ENCODE measurements at regions not wholly inside any gene's neighbourhood (a gene's known extent, or its start where the extent isn't known, plus 50 kb on each side); places are given as distances from the start of the nearest gene placed in this dataset.

DNA sequence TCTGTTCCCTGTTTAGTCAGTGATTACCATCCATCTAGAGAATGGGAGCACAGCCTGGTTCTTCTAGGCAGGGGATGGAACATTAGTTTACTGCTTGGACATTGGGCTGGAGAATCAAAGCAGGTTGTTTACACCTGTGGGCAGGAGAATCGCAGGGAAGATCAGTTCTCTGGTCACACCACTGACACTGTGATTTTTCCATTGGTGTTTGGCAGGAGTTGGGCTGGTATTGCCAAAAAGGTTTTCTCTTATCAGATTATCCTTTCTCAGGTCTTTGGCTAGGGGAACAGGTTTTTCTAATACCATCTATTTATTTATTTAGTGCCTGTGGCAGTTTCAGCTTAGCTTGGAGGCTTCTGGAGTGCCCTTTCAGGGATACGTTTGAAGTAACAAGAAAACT is 219.3 kb upstream of the GRIN3A start:
- WGBS: 47% methylated on average over 2 of the region's 2 CpGs
- no peak overlapping the region for H3K4me3 ChIP-seq
- no peaks in the 10 kb centered on the region for H3K36me3 ChIP-seq
- TF ChIP-seq, protein P1, sequence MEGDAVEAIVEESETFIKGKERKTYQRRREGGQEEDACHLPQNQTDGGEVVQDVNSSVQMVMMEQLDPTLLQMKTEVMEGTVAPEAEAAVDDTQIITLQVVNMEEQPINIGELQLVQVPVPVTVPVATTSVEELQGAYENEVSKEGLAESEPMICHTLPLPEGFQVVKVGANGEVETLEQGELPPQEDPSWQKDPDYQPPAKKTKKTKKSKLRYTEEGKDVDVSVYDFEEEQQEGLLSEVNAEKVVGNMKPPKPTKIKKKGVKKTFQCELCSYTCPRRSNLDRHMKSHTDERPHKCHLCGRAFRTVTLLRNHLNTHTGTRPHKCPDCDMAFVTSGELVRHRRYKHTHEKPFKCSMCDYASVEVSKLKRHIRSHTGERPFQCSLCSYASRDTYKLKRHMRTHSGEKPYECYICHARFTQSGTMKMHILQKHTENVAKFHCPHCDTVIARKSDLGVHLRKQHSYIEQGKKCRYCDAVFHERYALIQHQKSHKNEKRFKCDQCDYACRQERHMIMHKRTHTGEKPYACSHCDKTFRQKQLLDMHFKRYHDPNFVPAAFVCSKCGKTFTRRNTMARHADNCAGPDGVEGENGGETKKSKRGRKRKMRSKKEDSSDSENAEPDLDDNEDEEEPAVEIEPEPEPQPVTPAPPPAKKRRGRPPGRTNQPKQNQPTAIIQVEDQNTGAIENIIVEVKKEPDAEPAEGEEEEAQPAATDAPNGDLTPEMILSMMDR (IDR thresholded peaks at IDR 0.05): no peak
- no peak for TF ChIP-seq EP300 (IDR thresholded peaks at IDR 0.05)
- TF ChIP-seq POLR2AphosphoS5 (IDR thresholded peaks at IDR 0.05): no peak
- no peak for TF ChIP-seq POLR2A (IDR thresholded peaks at IDR 0.05; ENCODE audit: low read depth)
- no peaks in the 10 kb centered on the region for H3K9me3 ChIP-seq
- H3K27ac ChIP-seq (replicated peaks in 1 of 4): no peak overlapping the region
- H3K4me1 ChIP-seq: no peaks in the 10 kb centered on the region
- no peak for DNase-seq (ENCODE audit: extremely low spot score)
- H3K27me3 ChIP-seq: no peaks in the 10 kb centered on the region
- intact Hi-C loops (cut with DNase I): no loop called here

GRCh38 chr9:101951598-101951997 is 213.2 kb upstream of the GRIN3A start:
- intact Hi-C loops (cut with DNase I): no loop called here
- 76% methylated on average over 1 of the region's 1 CpG for WGBS
- no peak overlapping the region for H3K4me3 ChIP-seq

DNA sequence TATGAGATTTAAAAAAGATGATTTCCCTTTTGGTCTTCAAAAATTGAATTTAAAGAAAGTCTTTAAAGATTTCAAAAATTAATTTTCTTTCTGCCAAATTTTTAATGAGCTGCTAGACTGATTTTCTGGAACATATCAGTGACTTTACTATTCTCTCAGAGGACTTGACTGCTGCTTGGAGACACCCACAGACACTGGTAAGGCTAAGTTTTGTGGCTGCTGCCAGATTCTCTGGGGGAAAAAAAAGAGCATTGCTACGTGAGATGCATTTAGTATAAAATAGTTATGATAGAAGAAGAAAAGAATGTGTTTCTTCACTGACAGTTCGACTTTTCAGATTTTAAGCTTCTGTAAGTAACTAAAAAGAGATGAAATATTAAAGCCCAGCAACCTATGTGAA is 193.3 kb upstream of the GRIN3A start:
- Histone ChIP-seq H3K36me3 (no peaks in the 10 kb centered on the region), H3K9me3 (no peaks in the 10 kb centered on the region), H3K27me3 (no peaks in the 10 kb centered on the region), H3K4me1 (no peaks in the 10 kb centered on the region), H3K4me3 (no peak overlapping the region), H3K27ac (replicated peaks in 1 of 4) (no peak overlapping the region)
- no peak for TF ChIP-seq POLR2A (IDR thresholded peaks at IDR 0.05; ENCODE audit: low read depth)
- TF ChIP-seq, protein P1 (IDR thresholded peaks at IDR 0.05): no peak
- no peak for TF ChIP-seq EP300 (IDR thresholded peaks at IDR 0.05)
- no peak for TF ChIP-seq POLR2AphosphoS5 (IDR thresholded peaks at IDR 0.05)
- no peak for DNase-seq (ENCODE audit: extremely low spot score)
- intact Hi-C loops (cut with DNase I): no loop called here
- 40% methylated on average over 2 of the region's 2 CpGs for WGBS

More at GRCh38 chr9:101951598-101951997, 213.2 kb upstream of the GRIN3A start:
- Histone ChIP-seq H3K27me3 (no peaks in the 10 kb centered on the region), H3K4me1 (no peaks in the 10 kb centered on the region), H3K27ac (replicated peaks in 1 of 4) (no peak overlapping the region), H3K36me3 (no peaks in the 10 kb centered on the region), H3K9me3 (no peaks in the 10 kb centered on the region)
- TF ChIP-seq POLR2A (IDR thresholded peaks at IDR 0.05; ENCODE audit: low read depth) (no peak), POLR2AphosphoS5 (IDR thresholded peaks at IDR 0.05) (no peak), EP300 (IDR thresholded peaks at IDR 0.05) (no peak)
- DNase-seq (ENCODE audit: extremely low spot score): no peak

DNA sequence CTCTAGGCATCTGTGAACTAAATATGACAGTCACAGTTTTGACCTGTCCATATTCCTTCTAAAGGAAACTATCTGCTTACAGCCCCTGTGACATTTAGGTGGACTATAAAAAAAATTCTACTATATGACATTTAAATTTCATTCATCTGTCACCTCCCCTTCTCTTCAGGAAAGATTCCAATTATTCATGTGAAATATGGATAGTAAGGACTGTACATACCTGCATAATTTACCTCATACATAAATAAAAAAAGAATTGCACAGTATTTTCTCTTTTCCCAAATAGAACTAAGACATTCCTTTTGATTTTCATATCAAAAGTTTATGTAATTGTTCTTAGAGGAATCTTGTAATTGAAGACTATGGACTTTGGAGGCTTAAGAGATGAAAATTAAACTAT is 192.3 kb upstream of the GRIN3A start:
- TF ChIP-seq POLR2AphosphoS5 (IDR thresholded peaks at IDR 0.05) (no peak), EP300 (IDR thresholded peaks at IDR 0.05) (no peak), POLR2A (IDR thresholded peaks at IDR 0.05; ENCODE audit: low read depth) (no peak)
- TF ChIP-seq, protein P1 (IDR thresholded peaks at IDR 0.05): no peak
- Histone ChIP-seq H3K4me1 (no peaks in the 10 kb centered on the region), H3K27ac (replicated peaks in 1 of 4) (no peak overlapping the region), H3K36me3 (no peaks in the 10 kb centered on the region), H3K9me3 (no peaks in the 10 kb centered on the region), H3K27me3 (no peaks in the 10 kb centered on the region), H3K4me3 (no peak overlapping the region)
- intact Hi-C loops (cut with DNase I): no loop called here
- DNase-seq (ENCODE audit: extremely low spot score): no peak

DNA sequence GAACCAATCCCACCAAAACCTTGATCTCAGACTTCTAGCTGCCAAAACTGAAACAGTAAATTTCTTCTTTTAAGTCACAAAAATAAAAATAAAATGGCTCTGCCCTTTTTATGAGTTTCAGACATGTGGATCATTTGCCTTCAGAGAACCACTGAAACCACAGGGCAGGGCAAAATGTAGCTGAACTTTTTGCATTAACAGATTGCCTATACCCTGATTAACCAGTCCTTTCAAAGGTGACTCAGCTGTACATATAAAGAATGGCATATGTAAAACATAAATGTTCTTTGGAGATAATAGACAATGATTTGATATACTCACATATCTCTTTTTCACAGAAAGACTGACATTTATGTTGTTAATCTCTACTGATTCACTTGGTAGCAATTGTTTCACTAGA is 187.1 kb upstream of the GRIN3A start:
- H3K4me3 ChIP-seq: no peak overlapping the region

More for the DNA sequence above, 187.1 kb upstream of the GRIN3A start:
- H3K4me1 ChIP-seq: no peaks in the 10 kb centered on the region
- H3K27me3 ChIP-seq: no peaks in the 10 kb centered on the region
- intact Hi-C loops (cut with DNase I): no loop called here
- H3K9me3 ChIP-seq: no peaks in the 10 kb centered on the region
- no peaks in the 10 kb centered on the region for H3K36me3 ChIP-seq
- no peak overlapping the region for H3K27ac ChIP-seq (replicated peaks in 1 of 4)
- no peak for DNase-seq (ENCODE audit: extremely low spot score)
- TF ChIP-seq EP300 (IDR thresholded peaks at IDR 0.05) (no peak), POLR2A (IDR thresholded peaks at IDR 0.05; ENCODE audit: low read depth) (no peak), POLR2AphosphoS5 (IDR thresholded peaks at IDR 0.05) (no peak)
- TF ChIP-seq, protein P1 (IDR thresholded peaks at IDR 0.05): no peak

Data from esophagus muscularis mucosa (tissue), 4 donors.